ENCODE measurements at regions not wholly inside any gene's neighbourhood (a gene's known extent, or its start where the extent isn't known, plus 50 kb on each side); places are given as distances from the start of the nearest gene placed in this dataset.

GRCh38 chr7:124366118-124366517, 333.3 kb upstream of the TMEM229A start:
- TF ChIP-seq MAX (IDR thresholded peaks at IDR 0.05): no peak
- TF ChIP-seq ZBTB4 (CRISPR knock-in tag; IDR thresholded peaks at IDR 0.05; ENCODE audit: borderline replicate concordance): no peak
- no peak for TF ChIP-seq KLF11 (CRISPR knock-in tag; IDR thresholded peaks at IDR 0.05)
- TF ChIP-seq MAZ (IDR thresholded peaks at IDR 0.05; ENCODE audit: borderline replicate concordance, low read depth, low read length): no peak
- no peak for TF ChIP-seq MAZ (CRISPR knock-in tag; IDR thresholded peaks at IDR 0.05; ENCODE audit: low read depth)
